Stimulated activated CD8-positive, alpha-beta memory T cell treated with anti-CD3 and anti-CD28 coated beads, Interleukin-12 subunit alpha, Interleukin-12 subunit beta, amount 100 ng/mL, for 4 hours (primary cell): ENCODE measurements at regions not wholly inside any gene's neighbourhood (a gene's known extent, or its start where the extent isn't known, plus 50 kb on each side); places are given as distances from the start of the nearest gene placed in this dataset.
"Not testable (repeated sequence)": the region's sequence is repeated elsewhere in the genome, so short reads cannot be mapped to it uniquely, and the experiment has no call there.

Experiments
- DNase-seq: peaks from one replicate; pipeline ENCODE4 v3.0.0-alpha.2; 2020; ENCODE audit warnings: low read depth

DNA sequence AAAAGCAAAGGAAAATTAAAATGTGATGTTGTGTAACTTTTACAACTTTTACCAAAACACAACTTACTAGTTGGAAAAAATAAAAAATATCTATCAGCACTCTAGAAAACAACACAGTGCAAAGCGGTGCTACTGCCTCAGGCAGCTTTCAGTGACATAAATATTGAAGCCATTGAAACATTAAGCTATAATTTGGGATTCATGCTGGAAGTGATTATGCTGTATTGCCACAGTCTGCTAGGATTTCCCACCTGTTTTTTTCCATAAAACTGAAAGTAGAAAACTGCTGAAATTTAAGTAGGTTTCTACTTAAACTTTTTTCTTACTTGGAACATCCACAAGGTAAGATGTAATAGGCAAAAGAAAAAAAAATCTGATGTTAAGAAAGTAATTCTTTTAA lies 674.4 kb downstream of the KCNT2 start:
- DNase-seq, result no peak

DNA sequence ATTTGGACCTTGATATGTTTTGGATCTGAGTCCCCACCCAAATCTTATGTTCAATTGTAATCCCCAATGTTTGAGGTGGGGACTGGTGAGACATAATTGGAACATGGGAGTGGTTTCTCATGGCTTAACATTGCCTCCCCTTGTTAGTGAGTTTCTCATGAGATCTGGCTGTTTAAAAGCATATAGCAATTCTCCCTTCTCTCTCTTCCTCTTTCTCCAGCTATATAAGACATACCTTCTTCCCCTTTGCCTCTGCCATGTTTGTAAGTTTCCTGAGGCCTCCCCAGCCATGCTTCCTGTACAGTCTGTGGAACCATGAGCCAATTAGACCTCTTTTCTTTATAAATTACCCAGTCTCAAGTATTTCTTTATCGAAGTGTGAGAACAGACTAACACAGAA lies 692.4 kb downstream of the KCNT2 start:
- DNase-seq, result no peak

DNA sequence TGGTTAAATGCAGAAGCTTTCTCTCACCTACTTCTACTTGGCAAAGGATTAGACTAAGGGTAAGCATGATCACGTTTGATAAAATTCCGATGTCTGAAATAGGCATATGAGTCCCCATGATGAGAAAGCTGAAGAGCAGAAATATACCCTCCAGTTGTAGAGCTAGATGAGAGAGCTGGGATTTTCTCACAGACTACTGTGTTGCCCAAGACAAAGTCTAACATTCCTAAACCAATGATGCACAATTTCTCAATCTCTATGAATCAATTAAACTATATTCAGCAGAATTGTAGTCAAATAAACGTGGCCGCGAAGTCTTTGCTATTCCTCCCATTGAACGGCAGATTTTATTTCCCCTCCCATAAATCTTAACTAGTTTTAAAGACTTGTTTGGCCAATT lies 699.2 kb downstream of the KCNT2 start:
- no peak for DNase-seq

DNA sequence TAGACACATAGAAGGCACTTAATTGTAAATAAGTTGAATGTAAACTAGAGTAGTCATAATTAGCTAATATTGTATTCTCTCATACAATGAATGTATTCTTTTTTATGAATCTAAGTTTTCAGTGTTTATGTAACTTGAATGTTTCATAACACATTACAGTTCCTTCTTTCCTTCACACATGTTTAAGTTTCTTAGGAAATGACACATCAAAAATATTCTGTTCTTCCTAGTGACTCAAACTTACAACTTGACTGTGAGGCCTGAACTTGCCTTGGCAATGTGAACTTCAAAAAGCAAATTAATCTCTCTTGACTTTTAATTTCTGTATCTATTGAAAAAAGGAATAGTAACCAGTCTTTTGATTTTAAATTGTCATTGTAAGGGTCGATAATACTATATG lies 700.1 kb downstream of the KCNT2 start:
- DNase-seq, result no peak

DNA sequence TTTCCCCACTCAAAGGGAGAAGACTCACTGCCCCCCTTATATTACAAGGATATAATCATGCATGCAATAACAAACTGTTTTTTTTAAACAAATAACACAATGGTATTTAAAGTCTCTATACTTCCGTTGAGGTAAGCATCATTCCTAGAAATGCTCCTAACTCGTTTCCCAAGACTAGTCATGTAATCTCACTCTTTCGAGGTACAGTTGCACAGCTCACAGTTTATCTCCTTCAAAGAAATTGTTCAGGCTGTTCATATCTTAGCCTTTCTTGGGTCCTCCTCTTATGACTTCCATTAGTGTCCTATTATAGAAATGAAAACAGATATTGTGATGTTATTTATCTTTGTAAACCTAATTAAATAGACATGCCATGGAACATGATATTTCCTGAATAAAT lies 705.0 kb downstream of the KCNT2 start:
- DNase-seq, result no peak

DNA sequence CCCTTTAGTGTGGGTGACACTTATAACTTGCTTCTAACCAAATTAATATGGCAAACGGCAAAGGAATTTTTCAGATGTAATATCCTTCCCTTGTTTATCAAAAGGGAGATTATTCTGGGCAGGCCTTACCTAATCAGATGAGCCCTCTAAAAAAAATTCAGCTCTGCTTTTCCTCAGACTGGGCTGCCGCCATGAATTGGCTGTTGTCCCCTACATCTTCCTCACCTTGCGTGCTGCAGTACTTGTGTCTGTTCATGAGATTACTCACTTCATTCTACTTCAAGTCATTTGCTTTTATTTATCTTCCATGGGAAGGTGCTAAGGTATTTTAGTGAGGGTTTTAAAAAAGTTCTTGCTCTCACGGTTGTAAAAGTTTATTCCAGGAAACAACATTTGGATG lies 705.5 kb downstream of the KCNT2 start:
- DNase-seq, result no peak

DNA sequence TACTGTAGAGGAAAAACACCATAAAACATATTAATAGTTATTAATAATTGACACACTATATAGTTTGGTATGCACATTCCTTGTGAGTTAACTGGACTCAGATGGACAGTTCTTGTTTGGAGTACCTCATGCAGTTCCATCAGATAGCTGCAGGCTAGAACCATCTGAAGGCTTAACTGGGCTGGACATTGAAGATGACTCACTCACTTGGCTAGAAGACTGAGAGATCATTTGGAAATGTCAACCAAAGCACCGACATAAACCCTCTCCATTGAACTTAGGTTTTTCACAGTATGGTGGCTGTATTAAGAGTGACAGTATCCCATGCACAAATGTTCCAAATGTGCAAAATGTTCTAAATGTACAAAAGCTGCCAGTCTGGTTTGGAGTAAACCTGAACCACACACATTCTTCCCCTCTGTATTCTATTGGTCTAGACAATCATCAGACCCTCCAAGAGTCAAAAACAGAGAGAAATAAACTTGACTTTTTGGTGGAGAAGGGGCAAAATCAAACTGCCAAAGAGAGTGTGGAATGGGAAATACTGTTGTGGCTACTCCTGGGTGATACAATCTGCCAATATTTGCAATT lies 708.4 kb downstream of the KCNT2 start:
- no peak for DNase-seq

DNA sequence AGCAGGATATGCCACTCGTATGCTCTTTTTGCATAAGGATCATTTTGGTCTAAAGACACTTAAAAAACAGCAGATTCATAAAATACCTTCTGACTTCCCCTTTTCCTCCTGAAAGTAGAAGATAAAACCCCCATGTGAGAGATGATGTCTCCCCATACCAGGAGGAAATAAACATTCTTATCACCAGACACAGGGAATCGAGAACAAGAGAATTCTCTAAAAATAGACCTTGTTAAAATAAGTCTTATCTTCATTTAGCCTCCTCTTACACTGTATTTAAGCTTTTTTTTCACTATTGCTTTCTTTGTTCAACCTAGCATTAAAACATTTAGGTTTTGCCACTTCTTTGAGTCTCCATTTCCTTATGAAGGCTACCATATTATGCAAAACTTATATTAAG lies 709.3 kb downstream of the KCNT2 start:
- no peak for DNase-seq

DNA sequence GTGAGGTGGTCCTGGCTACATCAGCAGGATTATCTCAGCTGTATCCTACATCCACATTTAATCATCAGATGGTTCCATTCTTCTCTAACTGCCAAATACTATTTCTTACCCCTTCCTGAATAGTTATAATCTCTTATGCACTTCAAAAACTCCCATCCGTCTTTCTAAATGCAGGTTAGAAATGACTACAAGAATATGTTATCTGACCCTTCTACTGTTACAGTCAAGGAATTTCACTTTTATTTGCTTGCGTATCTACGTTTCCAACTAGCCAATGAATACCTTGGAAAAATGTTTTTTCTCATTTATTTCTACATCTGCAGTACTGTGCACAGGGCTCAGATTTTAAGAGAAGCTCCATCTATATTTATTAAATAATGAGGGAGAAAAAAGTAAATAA lies 709.9 kb downstream of the KCNT2 start:
- no peak for DNase-seq

DNA sequence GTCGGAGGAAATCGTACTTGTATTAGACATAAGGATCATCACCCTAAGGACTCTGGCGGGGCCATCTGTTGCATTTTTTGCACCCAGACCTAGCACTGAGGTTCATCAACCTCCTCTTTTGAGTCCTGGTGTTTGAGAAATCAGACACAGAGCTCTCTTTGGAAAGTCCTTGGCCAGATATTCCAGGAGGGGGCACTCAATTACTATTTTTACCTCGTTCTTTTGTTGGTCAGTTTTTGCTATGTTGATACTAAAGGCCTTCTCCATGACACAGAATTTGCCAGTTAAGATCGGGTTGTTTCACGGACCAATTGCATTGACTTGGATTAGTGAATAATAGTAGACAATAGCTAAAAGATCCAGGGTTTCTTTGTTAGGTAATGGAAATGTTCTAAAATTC lies 711.2 kb downstream of the KCNT2 start:
- DNase-seq, result no peak

DNA sequence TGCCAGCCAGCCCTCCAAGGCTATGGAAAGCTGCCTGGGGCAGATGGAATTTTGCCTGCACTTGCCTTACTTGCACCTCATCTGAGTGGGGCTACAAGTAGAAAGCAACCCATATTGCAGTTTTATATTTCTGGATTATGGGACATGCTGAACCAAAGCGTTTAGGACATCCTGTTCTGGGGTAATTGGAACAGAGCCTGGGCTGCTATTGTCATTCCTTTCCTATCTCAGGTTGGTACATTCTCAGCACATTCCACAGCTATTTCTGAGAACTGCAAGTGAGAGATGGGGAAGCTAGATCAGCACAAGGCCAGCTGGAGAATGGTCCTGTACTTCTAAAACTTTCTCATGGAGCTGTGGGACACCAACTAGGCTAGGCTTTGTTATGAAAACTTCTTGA lies 713.8 kb downstream of the KCNT2 start:
- no peak for DNase-seq

DNA sequence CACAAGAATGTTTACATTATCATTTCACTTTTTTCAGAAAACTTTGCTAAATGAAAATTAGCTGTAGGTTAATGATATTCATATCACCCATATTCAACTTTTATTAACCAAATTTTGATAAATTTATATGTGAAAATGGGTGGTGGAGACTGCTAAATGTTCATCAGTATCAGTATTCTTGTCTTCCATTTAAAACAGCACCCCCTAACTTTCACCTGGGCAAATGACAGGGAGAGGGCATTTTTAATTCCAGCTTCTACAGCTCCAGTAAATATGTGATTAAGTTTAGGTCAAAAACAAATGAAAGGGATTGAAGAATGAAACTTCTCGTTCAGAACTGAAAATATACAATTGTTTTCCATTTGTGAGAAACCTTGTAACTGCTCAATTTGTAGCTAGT lies 722.2 kb downstream of the KCNT2 start:
- no peak for DNase-seq

DNA sequence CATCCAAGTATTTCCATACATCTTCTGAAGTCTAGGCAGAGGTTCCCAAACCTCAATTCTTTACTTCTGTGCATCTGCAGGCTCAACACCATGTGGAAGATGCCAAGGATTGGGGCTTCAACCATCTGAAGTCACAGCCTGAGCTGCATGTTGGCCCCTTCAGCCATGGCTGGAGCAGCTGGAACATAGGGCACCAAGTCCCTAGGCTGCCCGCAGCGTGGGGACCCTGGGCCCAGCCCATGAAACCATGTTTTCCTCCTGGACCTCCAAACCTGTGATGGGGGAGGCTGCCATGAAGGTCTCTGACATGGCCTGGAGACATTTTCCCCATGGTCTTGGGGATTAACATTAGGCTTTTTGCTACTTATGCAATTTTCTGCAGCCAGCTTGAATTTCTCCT lies 729.8 kb downstream of the KCNT2 start:
- no peak for DNase-seq

DNA sequence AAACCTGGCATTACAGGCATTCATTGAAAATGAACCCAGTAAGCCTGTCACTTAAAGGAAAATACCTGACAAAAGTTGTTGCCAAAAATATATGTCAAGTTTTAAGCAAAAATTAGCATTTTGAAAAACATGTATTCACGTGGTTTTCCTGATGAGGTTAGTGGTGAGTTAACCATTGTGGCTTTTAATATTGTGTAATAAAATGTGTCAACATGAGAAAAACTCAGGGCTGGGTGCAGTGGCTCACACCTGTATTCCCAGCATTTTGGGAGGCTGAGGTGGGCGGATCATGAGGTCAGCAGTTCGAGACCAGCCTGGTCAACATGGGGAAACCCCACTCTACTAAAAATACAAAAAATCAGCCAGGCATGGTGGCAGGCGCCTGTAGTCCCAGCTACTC lies 731.4 kb downstream of the KCNT2 start:
- no peak for DNase-seq

DNA sequence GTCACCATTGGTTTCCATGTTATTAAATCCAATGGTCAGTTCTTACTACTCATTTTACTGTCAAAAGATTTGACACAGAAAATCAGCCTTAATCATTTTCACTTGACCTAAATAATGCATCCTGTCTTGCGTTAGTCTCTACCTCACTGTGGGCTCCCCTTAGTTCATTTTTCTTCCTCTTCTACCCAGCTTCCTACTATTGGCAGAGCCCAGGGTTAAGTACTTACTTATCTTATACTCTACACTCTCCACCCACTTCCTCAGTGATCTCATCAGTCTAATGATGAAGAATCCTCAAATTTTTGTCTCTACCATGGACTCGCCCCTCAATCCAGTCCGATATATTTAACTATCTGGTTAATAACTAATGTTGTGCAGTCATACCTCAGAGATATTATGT lies 735.9 kb downstream of the KCNT2 start:
- DNase-seq, result no peak

DNA sequence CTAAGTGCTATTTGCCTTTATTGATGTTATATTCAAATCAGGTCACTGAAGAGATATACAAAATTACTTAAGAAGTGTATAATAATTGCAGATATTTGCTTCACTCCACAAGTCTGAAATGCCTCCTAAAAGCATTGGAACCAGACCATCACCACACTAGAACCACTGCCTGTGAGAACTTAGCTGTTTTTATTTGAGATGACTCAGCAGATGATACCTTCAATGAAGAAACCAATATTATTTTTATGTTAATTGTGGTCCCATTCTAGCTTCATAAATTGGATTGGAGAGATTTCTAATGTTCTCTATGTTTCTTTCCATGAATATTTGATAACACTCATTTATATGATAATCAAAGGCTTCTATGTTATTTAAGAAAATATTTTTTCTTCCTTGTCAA lies 740.6 kb downstream of the KCNT2 start:
- no peak for DNase-seq

DNA sequence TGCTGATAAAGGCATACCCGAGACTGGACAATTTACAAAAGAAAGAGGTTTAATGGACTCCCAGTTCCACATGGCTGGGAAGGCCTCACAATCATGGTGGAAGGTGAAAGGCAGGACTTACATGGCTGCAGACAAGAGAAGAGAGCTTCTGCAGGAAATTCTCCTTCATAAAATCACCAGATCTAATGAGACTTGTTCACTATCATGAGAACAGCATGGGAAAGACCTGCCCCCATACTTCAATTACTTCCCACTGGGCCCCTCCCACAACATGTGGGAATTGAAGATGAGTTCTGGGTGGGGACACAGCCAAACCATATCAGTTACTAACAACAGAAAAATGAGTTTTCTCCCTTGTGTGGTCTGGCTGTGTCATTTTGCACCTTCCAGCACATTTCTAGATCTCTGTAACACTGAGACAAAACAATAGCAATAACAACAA lies 741.4 kb downstream of the KCNT2 start:
- no peak for DNase-seq

DNA sequence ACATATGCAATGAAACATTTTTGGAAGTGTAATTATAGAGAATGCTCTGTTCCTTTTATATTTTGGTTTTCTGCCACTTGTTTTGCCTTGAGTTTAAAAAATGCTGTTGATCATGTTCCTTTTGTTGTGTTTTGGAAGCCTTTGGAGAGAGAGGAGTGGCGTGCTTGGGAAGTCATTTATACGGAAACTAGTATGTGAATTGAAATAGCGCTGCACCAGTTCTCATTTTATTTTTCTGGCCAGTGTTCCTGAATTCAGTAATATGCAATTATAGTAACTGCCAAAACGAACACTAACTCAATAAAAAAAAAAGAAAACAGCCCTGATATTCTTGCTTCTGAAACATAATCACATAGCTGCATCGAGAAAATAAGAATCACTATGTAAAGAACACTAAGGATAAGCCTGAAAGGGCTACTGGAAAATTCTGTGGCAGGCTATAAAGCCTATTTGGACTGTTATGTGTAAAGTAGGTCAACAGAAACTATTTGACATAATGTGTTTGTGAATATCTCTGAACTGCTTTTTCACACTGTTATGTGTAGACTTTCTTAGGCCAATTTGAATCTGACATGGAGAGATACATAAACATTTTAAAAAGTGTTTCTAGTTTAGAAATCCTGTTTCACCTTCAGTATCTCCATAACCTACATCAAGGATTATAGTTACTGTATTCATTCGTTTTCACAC lies 742.0 kb downstream of the KCNT2 start:
- no peak for DNase-seq

DNA sequence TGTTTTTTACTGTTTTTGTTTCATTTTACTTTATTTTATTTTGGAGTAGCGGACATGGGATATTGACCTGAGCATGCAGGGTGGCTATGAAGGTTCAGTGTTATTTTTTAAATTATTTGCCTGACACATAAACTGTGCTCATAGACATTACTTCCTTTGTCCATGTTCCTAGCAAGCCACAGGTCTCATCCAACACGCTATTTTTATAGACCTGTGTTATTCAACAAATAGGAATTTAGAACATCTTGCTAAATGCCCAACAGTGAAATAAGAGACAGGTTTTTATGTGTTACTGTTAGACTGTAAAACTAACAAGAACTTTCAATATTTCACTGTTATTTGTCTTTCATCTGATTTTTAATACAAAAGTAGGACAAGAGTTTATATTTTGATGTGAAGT lies 756.4 kb downstream of the KCNT2 start:
- no peak for DNase-seq

DNA sequence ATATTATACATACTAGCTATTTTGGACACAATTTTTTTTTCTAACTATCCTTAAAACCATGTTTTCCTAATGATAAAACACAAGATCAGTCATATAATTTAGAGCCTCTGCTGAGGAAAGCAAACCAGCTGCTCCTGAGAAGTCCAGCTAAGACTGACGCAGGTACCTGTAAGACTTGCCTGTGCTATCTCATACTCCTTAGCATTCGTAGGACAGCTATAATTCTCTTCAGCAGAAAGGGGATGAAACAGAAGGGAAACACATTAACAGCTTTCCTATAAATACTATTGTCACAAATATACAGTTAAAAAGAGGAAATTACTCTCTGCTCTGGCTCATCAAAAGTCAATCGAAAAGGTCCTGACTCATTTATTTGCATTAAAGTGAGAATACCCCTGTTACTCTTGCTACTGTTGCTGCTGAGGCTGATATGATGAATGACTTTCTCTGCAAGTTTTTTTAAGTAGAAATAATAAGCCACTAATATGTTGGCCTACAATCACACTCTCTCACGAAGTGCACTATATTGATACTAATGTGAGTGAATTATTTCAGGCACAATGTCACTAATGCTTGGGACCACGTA lies 757.1 kb downstream of the KCNT2 start:
- no peak for DNase-seq

DNA sequence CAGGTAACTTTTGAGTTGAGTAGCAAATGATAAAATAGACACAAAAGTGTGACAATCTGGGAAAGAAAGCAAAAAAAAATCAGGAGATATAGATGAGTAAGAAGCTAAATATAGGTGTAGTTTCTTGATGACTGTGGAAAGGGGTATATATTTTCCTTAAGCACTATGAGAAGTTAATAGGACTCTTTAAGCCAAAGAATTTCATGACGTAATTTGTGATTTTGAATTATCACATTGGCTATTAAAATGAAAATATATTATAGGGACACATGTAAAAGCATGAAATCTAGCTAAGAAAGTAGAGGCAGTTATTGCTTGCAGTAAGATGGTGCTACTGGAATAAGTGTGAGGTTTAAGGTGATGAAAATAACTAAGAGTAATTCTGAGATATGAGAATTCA lies 759.1 kb downstream of the KCNT2 start:
- no peak for DNase-seq

DNA sequence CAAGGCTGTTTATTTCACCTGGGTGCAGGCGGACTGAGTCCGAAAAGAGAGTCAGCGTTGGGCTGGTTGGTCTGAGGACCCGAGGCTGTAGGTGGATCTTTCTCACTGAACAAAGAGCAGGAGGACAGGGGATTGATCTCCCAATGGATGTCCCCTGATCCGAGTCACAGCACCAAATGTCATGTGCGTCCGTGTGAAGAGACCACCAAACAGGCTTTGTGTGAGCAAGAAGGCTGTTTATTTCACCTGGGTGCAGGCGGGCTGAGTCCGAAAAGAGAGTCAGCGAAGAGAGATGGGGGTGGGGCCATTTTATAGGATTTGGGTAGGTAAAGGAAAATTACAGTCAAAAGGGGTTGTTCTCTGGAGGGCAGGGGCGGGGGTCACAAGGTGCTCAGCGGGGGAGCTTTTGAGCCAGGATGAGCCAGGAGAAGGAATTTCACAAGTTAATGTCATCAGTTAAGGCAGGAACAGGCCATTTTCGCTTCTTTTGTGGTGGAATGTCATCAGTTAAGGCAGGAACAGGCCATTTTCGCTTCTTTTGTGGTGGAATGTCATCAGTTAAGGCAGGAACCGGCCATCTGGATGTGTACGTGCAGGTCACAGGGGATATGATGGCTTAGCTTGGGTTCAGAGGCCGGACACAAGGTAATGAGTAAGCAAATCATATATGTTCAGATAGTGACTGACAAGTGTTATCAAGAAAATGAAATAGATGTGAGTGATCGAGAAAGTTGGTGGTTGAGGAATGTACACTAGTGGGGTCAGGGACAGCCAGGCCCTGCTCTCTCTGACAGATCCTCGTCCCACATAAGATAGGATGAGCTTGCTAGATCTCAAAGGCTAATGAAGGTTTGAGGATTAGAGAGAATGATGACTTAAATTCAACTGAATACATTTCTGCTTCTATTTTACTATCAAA lies 760.0 kb downstream of the KCNT2 start:
- DNase-seq, result not testable (repeated sequence)

DNA sequence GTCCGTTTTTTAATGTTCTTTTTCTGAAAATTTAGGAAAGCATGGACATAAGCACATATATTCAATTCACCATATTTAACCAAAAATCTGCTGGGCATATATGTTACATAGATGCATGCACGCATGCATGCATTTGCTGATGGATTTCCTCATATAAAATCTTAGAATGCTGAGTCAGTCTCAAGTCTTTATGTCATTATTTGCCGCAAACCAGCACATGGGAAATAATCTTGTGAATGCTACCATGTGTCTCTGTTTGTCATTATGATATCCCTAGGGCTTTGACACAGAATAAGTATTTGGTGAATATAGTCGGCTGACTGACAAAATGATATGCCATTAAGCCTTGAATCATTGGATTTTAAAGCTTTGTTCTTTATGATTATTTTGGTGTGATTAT lies 776.5 kb downstream of the KCNT2 start:
- DNase-seq, result no peak
